NOMO-1 treated with dmso at 0.1 percent for 144 hours (cell line): ENCODE measurements at regions not wholly inside any gene's neighbourhood (a gene's known extent, or its start where the extent isn't known, plus 50 kb on each side); places are given as distances from the start of the nearest gene placed in this dataset.

ENCODE experiments used
- DNase-seq: peaks from one replicate; lab custom pipeline; 2025; ENCODE audit not compliant: unreplicated experiment; lab: John Stamatoyannopoulos, UW

DNA sequence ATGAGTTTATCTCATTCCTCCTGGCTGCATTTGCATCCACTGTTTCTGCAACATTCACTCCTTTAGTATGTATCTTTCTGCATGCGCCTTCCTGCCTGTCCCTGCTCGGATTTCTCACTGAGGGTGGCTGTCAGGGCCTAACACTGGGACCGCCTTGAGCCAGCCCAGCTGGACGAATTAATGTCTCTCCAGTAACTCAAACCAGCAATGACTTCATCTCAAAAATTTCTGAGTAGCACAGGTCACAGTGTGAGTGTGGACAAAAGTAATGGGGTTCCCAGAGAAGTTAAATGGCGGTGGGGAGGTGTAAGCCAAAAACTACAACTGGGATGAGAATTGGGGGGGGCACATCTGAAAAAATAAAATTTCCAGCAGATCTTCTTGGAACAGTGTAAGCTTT, 444.0 kb upstream of the MGMT start:
- no peak for DNase-seq

GRCh38 chr10:129024046-129024445, 443.0 kb upstream of the MGMT start:
- no peak for DNase-seq

DNA sequence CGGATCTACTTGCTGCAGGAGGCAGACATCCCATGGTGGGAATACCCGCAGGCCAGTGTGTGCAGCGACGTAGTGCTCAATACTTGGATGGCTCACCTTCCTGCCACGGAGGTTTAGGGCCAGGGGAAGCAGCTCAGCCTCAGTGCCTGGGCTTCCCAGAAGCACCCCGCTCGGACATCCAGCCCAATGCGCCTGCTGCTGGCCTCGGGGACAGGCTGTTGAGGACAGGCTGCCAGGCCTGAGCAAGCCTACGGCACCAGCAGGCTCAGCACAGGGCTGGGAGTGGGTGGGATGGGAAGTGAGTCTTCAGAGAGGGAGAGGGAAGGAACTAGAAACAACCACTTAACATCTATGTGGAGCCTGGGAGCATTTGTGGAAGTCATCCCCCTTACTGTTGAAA, 441.3 kb upstream of the MGMT start:
- no peak for DNase-seq

DNA sequence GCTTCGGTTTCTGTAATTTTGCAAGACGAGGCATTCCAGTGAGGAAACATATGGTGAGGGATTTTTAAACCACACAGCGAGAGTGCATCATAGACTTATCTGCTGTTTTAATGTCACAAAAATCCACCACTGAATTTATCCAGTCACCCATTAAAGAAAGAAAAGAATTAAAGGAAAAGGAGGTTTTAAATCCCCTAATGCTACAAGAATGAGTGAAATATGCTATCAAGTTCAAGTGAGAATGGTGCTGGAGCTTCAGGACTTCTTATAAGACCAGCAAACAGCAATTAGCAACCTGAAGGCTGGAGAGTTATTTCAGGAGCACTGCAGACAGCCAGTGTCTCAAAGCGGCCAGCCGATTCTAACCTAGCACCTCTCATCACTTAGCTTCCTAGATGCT, 439.1 kb upstream of the MGMT start:
- no peak for DNase-seq

DNA sequence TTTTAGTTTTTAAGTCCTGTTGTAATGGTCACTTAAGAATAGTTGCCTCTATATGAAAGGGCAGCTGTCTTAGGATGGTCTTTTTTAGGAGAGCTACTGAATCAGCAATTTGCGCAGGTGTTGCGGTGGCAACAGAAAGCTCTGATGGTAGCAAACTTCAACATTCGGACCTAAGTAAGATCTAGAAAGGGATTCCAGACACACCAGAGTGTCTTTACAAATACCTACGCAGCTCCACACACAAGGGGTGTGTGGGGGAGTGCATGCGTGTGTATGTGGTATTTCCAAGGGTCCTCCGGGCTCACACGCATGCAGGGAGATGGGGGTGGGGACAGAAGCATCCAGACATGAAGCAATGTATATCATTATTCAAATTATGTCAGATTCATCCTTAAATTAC, 438.6 kb upstream of the MGMT start:
- no peak for DNase-seq

DNA sequence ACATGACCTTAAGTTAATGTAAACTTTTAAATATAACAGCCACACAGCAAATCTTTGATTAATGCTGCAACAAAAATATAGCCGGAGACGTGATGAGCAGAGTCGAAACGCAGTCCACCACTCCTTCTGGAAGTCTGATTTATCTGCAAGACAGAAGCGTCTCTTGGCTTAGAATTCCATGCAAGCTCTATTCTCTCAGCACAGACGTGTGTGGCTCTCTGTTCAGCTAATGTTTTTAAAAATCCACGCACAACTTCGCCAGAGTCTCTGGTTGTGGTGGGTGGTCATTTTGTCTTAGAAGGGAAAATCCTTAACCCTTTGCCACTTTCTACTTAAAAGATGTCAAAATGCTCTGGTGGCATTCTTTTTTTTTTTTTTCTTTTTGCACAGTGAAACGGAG, 438.0 kb upstream of the MGMT start:
- DNase-seq, result no peak

DNA sequence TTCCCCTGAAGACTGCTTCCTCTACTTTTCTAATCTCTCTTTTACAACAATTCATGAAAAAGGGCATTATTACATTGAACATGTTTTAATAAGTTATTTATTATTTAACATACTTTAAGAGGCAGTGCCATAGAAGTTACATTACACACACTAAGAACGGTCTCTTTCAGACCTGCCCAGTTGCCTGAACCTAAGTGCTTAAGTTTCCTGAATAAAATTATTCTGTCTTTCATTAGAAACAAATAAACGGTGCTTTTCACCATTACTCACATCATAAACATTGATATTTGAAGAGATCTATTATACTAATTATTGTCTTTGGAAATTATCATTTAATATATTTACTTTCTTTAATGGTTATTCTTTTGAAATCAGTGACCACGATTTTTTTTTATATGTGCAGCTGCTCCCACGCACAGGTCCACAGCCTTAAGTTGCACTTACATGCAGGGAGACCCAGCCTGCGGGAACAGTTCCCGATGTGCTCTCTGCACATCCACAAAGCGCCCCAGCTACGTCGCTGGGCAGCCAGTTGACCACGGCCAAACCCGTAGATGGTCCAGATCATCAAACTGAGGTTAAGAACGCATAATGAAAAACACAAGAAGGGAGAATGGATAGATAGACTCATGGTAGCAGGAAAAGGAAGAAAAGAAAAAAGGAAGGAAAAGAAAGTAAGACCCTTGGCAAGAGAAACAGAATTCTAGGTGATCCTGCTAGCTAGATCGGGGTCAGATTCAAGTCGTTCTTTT, 437.0 kb upstream of the MGMT start:
- no peak for DNase-seq

DNA sequence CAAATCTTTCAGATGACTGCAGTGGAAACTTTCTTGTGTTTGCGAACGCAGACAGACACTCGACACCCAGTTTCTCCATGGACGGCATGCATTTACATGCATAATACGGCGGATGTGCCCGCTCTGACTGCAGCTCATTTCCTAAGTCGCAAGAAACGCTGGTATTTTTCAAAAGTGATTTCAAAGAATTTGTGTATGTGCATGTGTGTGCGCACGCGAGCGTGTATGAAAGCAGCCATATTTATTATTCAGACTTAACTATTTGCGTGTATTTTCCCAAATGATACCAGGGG, 436.5 kb upstream of the MGMT start:
- no peak for DNase-seq

- peak; percentile 51 for DNase-seq
Observed at GRCh38 chr10:129030996-129031843, 435.8 kb upstream of the MGMT start.

DNA sequence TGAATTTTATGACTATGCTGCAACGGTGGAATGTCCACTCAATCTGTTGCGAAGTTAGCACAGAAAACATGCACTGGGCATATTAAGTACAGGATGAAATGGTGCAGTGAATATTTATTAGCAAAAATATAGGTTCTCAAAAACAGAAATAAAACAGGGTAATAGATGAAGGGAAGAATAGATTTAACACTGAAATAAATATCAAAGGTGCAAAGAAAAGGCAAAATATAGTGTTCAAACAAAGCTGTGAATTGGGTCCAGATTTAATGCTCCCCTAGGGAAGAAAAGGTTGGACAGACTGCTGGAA, 435.2 kb upstream of the MGMT start:
- DNase-seq, result no peak

GRCh38 chr10:129032372-129033313, 434.4 kb upstream of the MGMT start:
- DNase-seq, result no peak

- no peak for DNase-seq
Observed at GRCh38 chr10:129033340-129033739, 433.7 kb upstream of the MGMT start.

GRCh38 chr10:129033790-129034272, 433.2 kb upstream of the MGMT start:
- no peak for DNase-seq

- no peak for DNase-seq
Observed at GRCh38 chr10:129035052-129035827, 431.8 kb upstream of the MGMT start.

DNA sequence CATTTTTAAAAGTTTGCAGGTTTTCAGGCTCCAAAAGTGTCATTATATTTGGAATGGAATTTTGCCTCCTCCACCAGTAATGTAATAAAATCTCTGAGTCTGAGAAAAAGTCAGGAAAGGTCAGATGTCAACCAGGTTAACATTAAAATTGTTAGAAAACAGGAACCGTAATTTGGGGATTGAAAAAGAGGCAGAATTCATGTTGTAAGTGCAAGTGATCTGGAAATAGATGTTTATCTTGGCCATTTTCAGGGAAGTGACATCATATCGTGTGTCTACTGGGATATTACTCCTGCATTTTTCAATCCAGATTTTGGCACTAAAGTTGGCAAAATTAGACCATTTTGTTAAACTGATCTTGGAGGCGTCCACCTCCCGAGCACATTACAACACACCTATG, 428.5 kb upstream of the MGMT start:
- no peak for DNase-seq

DNA sequence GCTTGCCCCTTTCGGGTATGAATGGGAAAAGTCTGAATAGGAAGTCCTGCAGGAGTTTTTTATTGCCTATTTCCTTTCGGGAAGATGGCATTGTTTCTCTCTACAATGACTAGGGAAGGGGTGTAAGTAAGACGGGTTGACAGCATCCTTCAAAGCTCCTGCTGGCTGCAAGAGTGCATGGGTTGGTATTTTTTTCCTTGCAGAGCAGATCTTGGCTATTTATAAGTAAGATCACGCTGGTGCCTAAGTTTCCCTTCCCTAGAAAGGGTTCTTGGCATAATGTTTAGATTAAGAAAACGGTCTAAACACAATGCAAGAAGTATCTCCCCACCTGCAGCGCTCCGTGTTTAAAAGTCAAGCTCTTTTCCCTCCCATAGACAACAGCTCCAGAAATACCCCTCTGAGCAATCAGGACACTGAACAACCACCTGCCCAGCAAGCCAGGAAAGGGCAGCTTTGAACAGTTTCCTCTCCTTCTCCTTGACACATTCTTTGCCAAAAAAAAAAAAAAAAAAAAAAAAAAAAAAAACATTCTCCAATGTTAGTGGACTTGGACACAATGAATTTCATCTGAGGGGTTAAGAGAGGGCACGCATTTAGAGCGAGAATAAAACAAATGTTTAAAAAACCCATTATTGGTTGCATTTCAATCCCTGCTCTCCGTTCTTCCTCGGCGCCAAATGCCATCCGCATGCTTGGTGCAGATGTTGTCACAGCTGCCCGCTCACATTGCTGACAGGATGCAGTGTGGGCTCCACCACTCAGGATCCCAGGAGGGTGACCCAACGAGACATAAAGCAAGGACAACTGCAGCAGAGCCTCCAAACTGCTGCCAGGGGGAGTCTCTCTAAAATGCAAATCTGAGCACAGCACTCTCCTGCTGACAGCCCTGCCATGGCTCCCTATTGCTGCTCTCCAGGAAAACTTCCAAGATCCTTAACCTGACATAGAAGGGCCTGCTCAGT, 427.4 kb upstream of the MGMT start:
- no peak for DNase-seq

GRCh38 chr10:129040377-129040776, 426.7 kb upstream of the MGMT start:
- no peak for DNase-seq

DNA sequence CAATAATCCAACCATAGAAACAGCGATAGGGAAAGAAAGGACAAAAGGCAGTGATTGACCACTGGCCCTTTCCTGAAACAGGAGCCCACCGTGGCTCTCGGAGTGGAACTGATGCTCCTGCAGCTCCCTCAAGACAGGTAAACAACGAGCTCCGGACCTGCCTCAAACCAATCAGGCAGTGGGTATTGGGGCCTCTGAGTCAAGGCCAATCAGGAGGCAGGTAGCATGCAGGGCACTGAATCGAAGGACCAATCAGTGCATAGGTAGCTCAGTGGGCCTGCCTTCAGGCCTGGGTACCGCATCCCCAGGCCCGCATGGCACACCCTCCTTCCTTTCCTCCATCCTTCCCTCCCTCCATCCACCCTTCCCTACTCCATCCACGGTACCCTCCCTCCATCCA, 425.1 kb upstream of the MGMT start:
- DNase-seq, result no peak

DNA sequence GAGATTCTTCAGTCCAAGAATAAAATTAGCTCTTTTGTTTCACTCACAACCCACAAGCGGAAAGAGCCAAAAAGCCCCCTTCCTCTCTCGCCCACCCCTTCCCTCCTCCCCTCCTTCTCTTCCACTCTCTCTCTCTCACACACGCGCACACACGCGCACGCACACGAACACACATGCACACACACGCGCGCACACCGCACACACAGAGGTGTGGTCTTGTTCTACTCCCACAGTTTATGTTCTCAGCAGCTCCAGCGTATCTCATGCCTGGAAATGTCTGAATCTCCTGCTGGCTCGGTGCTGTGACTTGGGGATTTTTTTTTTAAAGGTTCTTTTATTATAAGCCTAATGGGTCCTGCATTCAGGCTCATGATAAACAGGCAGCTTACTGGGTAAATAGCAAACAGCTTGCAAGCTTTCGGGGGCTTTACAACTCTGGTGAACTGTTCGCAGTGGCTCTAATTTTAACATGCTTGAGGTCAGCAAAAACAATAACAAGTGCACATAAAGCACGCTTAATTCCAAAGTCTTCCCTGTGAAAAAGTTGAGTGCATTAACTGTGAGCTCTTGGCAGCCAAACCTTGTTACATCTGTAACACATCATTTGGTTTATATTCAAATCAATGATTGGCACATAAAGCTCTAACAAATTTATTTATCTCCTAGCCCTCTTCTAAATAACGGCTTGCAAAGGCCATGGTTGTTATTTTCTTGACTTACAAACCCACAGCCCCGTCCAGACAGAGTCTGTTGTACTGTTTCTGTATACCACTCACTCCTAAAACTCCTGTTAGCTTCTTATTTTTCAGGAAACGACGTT, 424.1 kb upstream of the MGMT start:
- DNase-seq, result no peak
